Mucosa of gallbladder (tissue), 1 donor: ENCODE measurements at regions not wholly inside any gene's neighbourhood (a gene's known extent, or its start where the extent isn't known, plus 50 kb on each side); places are given as distances from the start of the nearest gene placed in this dataset.
"Not testable (repeated sequence)": the region's sequence is repeated elsewhere in the genome, so short reads cannot be mapped to it uniquely, and the experiment has no call there.

Source experiments
- DNase-seq: peaks from one replicate; pipeline ENCODE4 v3.0.0-alpha.2; 2020; ENCODE audit warnings: low spot score
- donor health status: DM: no; HTN: no; CAD: no.

GRCh38 chr10:20656886-20657285 lies 240.2 kb downstream of the NEBL start:
- no peak for DNase-seq

DNA sequence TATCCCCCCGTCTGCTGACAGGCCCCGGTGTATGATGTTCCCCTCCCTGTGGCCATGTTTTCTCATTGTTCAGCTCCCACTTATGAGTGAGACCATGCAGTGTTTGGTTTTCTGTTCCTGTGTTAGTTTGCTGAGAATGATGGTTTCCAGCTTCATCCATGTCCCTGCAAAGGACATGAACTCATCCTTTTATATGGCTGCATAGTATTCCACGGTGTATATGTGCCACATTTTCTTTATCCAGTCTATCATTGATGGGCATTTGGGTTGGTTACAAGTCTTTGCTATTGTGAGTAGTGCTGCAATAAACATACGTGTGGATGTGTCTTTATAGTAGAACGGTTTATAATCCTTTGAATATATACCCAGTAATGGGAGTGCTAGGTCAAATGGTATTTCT lies 244.7 kb downstream of the NEBL start:
- not testable (repeated sequence) for DNase-seq

DNA sequence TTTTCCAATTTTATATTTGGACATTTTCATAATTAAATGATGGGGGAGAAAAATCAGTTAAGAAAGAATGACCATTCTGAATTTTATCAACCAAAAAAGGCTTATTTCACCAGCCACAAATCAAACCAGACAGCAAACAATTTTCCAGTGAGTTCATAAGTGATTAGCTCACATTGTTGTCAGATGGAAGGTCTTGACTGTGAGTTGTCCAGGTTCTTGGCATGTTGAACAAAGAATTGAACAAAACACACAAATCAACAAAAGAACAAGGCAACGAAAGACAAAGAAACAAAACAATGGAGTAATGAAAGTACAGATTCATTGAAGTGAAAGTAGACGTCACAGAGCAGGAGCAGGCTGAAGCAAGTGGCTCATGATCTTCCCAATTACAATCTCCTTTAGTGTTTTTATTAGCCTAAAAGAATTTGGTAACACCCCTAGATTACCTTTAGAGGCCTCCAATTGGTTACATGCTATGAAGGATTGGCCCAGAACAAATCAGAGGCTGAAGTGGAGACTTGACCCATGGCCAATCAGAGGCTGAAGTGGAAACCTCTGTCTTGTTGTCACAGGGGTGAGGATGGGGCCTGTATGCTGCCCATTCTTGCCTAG lies 248.7 kb downstream of the NEBL start:
- DNase-seq, result no peak

- no peak for DNase-seq
These were observed 249.4 kb downstream of the NEBL start for GRCh38 chr10:20647756-20648155.

GRCh38 chr10:20644421-20644820 lies 252.7 kb downstream of the NEBL start:
- DNase-seq, result no peak

DNA sequence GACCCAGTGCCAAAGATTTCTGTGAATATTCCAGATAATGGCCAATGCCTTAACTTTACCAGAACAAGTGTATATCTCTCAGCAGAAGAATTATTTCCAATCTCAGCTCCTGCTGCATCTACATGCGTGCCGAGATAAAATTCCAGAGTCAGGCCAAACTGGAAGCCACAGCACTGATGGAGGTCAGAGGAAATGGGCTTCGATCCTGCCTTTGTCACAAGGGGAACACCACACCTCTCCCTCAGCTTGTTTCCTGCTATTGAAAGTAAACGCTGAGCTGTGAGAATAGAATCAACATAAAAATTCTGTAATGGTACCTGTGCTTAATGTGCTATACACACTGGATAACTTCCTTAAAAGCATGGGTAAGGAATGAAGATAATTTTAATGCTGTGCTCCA lies 255.5 kb downstream of the NEBL start:
- DNase-seq, result no peak

- no peak for DNase-seq
These were observed 261.5 kb downstream of the NEBL start for GRCh38 chr10:20635570-20635969.

- DNase-seq, result no peak
These were observed 262.3 kb downstream of the NEBL start for GRCh38 chr10:20634839-20635238.

DNA sequence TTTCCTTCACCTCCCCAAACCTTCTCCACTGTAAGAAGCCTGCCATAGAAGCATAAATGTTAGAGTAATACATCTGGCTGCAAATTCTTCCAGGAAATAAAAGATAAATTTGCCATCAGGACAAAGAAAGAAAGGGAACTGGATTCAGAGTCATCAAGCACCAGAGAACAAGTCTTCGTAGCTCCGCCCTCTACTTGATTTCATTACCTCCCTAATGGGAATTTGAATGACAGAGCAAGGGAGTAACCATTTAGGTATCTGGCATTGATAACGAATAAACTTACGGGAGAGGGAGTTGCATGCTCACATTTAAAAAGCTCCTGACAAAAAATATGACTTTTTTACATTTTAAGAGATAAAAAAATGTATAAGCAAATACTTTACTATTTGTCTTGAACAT lies 263.4 kb downstream of the NEBL start:
- DNase-seq, result no peak

- no peak for DNase-seq
These were observed 264.4 kb downstream of the NEBL start for GRCh38 chr10:20632696-20633095.

DNA sequence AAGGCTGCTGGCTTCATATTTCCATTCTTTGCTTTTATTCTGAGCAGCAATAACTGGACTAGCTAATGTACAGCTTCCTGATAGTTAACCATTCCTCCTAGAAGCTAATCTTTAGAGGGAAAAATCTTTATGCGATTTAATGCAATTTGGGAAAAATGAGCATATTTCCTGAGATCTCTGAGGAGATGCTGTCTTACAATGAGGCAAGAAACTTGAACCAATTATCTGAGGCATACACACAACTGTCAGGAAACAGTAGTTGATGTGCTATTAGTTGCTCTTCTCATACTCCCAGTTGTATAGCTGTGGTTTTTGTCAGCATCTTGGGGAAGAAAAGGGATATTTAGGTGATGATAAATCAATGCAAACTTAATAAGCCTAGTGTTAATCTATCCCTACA lies 265.9 kb downstream of the NEBL start:
- no peak for DNase-seq

- no peak for DNase-seq
These were observed 266.9 kb downstream of the NEBL start for GRCh38 chr10:20630092-20630643.

GRCh38 chr10:20627946-20628507 lies 269.1 kb downstream of the NEBL start:
- no peak for DNase-seq

DNA sequence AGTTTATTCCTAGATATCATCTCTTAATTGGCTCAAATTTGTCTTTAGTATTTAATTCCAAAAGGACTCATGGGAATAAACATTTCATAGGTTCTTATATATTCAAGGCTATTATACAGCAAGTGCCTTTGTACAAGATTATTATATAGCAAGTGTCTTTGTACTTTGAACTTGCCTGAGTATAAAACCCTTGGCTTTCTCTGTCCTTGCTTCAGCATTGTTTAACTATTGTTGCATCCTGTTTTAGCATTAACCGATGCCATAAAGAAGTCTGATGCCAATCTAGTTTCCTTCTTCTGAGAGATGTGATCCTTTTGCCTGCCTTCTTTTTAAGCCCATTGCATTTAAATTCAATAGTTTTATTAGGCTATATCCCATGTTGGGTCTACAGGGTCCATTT lies 270.0 kb downstream of the NEBL start:
- DNase-seq, result no peak

GRCh38 chr10:20625868-20626267 lies 271.2 kb downstream of the NEBL start:
- DNase-seq, result no peak

DNA sequence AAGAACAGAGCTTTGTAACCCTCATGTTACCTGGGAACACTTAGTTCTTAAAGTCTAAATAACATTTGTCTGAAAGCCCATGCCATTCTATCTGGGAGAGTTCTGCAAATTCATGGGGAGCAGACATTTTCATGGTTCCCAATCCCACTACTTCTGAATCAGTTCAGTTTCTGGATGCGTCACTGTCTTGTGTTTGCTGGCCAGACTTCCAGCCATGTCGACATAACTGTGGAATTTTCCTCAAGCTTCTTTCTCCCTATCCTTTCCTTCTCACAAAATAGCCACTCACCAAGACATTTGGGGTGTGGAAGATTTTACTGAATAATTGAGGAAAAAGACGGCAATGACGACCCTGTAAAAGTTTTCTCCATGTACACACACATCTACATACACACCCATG lies 272.5 kb downstream of the NEBL start:
- peak; percentile 13 for DNase-seq

GRCh38 chr10:20623546-20623945 lies 273.6 kb downstream of the NEBL start:
- DNase-seq, result no peak

DNA sequence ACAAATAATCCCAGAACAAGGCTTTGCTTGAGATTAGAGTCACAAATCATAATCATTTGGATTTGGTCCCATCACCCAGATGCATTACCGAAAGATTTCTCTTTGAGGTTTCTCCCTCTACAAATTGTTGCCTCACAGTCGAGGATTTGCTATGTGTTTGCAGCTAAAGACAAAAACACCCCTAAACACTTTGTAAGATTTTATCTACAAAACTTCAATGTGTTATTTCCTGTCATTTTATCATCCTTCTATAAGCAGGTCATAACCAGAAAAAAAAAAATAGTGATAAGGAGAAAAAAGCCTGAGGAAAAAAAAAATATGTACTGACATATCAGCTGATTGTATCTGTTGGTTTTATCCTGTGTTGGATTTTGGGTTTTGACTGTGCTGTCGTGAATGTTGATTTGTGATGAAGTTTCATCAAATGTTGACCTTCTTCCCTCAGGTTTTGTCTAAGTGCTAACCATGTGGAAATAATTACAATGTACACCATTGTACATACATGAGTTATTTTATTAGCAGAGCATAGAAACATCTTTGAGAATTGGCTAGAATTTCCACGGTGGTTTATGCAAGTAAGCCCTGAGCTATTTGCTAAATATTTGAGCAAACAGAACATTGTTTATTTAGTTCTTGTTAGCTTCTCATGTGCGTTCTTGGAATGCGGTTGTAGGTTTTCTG lies 274.4 kb downstream of the NEBL start:
- no peak for DNase-seq

- no peak for DNase-seq
These were observed 276.1 kb downstream of the NEBL start for GRCh38 chr10:20620981-20621380.

DNA sequence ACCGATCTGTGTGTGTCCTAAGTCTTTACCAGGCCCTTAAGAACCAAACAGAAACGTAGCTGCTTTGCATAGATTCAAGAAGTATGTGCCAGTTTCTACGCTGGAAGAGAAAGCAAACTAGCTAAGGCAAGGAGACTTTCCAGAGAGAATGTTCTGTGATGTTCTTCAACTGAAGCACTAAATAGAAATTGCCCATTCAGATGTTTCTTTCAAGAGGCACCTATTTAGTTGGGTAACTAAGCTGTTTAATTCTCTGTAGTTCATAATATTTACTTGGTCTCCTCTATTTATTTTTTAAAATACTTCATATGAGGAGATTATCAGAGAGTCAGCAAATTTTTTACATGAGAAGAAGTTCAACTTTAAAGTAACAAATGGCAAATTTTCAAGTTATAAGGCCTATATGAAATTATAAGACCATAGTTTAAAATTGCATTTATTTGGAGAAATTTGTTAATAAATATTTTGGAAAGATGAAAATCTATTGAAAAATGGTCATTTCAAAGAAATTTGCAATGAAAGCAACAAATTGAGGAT lies 279.0 kb downstream of the NEBL start:
- DNase-seq, result no peak

GRCh38 chr10:20616918-20617810 lies 279.9 kb downstream of the NEBL start:
- DNase-seq, result no peak
